ENCODE measurements at regions not wholly inside any gene's neighbourhood (a gene's known extent, or its start where the extent isn't known, plus 50 kb on each side); places are given as distances from the start of the nearest gene placed in this dataset.
"Not testable (repeated sequence)": the region's sequence is repeated elsewhere in the genome, so short reads cannot be mapped to it uniquely, and the experiment has no call there.

DNA sequence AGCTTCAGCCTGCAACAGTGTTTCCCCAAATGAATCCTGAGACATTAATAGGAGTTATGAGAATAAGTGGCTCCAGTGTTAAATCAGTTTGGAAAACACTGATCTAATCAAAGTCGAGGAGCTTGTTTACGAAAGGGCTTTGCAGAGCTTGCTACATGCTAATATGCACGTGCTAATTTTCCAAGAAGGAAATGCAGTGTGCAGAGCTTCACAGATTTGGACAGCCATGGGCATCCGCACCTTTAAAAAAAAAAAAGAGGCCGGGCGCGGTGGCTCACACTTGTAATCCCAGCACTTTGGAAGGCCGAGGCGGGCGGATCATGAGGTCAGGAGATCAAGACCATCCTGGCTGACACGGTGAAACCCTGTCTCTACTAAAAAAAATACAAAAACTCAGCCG lies 79.7 kb upstream of the LMO2 start:
- not testable (repeated sequence) for DNase-seq (ENCODE audit: low read depth)

DNA sequence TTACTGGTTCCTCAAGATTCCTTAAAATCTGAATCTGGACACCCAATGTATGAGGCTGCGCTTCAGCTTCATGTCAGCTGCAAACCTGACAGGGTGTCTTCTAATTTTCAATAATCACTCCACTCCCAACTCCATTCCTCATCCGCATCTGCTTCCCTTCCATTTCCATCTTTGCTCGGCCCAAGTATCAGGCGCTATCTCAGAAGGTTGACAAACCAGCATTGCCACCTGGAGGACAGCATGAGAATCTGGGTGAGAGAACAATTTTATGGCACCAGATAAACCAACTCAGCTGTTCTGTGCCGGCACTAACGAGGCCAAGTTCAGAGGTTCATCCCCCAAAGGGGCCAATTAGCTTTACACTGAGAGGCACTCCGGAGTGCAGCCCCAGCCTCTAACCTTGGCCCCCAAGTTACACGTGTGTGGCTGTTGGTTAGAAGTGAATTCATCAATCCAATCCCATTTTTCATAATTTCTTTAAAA lies 79.1 kb upstream of the LMO2 start:
- DNase-seq (ENCODE audit: low read depth), result peak; percentile 13

DNA sequence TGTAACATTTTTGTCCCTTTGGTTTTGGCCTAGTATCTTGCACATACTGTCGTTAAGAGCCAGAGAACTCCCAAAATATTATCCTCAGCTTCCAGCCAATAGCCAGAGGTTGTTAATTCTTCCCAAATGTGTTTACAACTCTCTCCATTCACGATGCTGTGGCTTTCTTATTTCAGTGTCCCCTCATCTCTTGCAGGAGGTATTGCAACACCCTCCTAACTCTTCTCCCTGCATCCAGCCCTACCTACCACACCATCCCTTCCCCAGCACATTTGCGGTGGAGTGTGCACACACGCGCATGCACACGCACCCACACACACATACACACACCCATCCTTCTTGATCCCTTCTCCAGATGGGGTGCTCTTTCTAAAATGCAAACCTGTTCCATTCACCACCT lies 75.6 kb upstream of the LMO2 start:
- DNase-seq (ENCODE audit: low read depth), result no peak

- DNase-seq (ENCODE audit: low read depth), result no peak
Observed at GRCh38 chr11:33965032-33965431, 73.2 kb upstream of the LMO2 start.

DNA sequence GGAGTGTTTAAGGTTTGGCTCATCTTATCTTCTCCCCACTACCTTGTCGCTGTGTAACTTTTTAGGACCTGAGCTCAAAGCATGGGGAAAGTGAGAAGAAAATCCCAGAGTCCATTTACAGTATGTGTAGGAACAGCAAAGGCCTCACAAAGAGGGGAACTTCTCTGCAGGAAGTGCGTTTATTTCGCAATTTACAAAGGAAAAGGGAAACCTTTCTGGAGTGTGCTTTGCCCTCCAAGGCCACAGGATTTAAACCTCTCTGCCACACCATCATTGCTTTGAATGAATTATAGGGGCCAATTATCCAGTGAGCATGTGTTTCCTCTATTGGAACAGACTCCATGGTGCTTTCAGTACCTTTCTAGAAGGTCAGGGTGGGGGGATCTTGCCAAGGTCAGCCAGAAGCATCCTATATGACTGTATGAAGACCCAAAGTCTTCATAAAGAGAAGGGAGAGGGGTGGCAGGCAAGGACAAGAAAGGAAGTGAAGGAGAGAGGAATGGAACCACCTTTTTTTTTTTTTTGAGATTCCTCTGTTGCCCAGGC lies 68.1 kb upstream of the LMO2 start:
- DNase-seq (ENCODE audit: low read depth), result no peak

- no peak for DNase-seq (ENCODE audit: low read depth)
Observed at GRCh38 chr11:33957304-33957917, 65.5 kb upstream of the LMO2 start.

DNA sequence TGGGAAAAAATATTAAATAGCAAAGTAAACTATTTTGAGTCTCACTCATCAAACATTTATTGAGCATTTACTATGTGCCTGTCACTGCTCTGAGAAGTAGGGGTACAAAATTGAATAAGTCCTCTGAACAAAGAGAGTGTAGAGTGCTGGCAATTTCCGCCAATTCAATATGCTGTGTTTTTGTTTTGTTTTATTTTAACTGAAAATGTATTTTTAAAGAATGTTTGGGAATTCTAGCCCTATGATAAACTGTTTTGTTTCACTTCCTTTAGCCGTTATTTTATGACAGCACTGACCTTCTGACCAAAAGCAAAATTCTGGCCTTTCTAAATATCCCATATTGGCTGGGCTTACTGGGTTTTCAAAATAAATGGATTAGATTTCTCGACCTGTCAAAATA lies 64.7 kb upstream of the LMO2 start:
- no peak for DNase-seq (ENCODE audit: low read depth)

GRCh38 chr11:33953289-33953688 lies 61.4 kb upstream of the LMO2 start:
- no peak for DNase-seq (ENCODE audit: low read depth)

GRCh38 chr11:33952805-33953204 lies 60.9 kb upstream of the LMO2 start:
- DNase-seq (ENCODE audit: low read depth), result no peak

DNA sequence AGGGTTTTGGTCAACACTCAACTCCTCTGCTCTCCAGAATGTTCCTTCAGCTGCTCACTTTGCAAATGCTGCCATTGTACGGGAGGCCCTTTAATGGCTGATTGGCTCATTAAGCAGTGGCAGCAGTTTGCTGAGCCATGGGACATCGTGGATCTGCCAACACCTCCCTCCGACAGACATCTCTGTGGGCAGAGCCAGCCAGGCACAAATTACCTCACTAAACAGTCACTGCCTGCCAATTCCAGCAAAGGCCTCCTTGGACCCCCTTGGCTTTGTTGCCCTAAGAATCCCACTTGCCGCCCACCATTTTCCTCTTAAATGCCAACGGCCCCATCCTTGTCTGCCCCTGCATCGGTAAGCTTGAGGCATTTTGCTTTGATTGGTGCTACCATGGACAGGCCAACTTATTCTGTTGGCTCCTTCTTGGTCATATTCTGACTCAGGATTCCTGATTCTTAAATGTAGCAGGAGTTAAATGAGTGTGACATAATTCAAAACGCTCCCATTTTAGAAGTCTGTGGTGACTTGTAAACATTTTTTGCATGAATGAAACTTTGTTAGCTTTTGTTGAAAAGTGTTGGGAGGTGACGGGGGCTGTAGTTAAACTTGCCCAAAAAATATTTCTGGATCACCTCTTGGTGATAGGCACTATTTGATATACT lies 57.5 kb upstream of the LMO2 start:
- no peak for DNase-seq (ENCODE audit: low read depth)

GRCh38 chr11:33948494-33948893 lies 56.6 kb upstream of the LMO2 start:
- DNase-seq (ENCODE audit: low read depth), result no peak

- DNase-seq (ENCODE audit: low read depth), result not testable (repeated sequence)
Observed at GRCh38 chr11:33947918-33948317, 56.0 kb upstream of the LMO2 start.

GRCh38 chr11:33946930-33947329 lies 55.1 kb upstream of the LMO2 start:
- DNase-seq (ENCODE audit: low read depth), result no peak

GRCh38 chr11:33945481-33946268 lies 53.8 kb upstream of the LMO2 start:
- no peak for DNase-seq (ENCODE audit: low read depth)

DNA sequence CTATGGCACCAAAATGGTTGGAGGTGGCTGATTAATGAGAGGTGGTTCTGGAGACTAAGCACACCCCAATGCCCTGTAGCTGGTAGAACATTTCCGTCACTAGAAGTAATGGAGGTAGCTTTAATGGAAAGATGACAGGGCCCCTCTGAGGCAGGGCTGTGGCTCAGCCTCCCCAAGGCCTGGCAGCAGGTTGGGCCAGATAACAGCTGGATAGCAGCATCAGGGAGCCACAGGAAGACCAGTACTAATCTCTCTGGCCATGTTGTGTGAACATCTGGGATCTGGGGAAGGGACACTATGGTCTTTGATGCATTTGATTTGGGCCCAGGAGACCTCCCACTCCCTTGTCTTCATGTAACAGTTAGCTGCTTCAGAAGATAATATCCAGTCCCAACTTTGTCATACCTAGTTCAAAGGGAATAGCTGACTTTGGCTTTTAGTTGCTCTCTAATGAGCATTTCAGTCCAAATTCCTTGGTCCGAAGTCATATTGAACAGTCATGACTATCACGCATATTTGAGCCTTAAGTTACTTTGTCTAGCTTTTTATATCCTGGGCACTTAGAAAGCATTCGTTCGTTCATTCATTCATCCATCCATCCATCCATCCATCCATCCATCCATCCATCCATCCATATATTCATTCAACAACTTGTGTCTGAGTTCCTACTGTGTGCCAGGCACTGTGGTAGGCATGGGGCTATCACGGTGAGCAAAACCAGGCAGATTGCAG lies 53.0 kb upstream of the LMO2 start:
- DNase-seq (ENCODE audit: low read depth), result no peak

GRCh38 chr11:33944345-33944692 lies 52.4 kb upstream of the LMO2 start:
- DNase-seq (ENCODE audit: low read depth), result no peak

- DNase-seq (ENCODE audit: low read depth), result peak; percentile 77
Observed at GRCh38 chr11:33942954-33943353, 51.1 kb upstream of the LMO2 start.

DNA sequence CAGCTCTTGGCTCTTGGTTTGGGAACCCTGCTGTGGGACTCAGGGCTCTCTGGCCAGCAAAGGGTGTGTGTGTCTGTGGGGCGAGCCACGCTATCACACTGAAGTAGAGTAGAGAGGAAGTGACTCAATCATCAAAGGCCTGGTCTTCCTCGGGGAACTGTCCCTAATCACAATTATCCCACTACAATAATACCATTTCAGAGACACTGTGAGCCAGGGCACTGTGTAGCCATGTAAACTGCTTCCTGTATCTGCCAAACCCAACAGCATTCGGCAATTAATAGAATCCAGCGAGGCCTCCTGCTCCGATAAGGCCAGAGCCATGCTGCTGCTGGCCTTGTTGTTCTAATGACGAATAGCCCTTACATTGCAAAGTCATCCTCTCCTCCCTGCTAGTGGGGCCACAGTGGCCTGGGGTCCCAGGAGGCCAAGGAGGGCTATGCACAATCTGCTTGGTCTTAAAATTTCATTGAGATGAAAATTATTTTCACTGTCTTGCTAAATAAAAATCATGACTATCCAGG lies 49.8 kb upstream of the LMO2 start:
- DNase-seq (ENCODE audit: low read depth), result peak; percentile 4

Data from HS-5 (cell line).